Tibial nerve (tissue), 3 donors: ENCODE measurements at regions not wholly inside any gene's neighbourhood (a gene's known extent, or its start where the extent isn't known, plus 50 kb on each side); places are given as distances from the start of the nearest gene placed in this dataset.

ENCODE experiments used
- POLR2A ChIP-seq, 2 donors: fragments of 450-650 bp; IDR thresholded peaks; one replicate each; pipeline ENCODE4 v1.6.1; 2017; ENCODE audit warnings: antibody characterized with exemption in 2 of 2, mild to moderate bottlenecking in 2 of 2, moderate library complexity in 2 of 2
- TF ChIP-seq, protein P1 (sequence below), 5 experiments: fragments of 200-600 bp in 3 of 5; fragments of 450-650 bp in 2 of 5; sonication (generic) in 3 of 5; IDR thresholded peaks; one replicate each; pipeline ENCODE4 v1.5.1; 2016 to 2019; ENCODE audit warnings: antibody characterized with exemption in 5 of 5, mild to moderate bottlenecking in 3 of 5, moderate library complexity in 2 of 5

- TF ChIP-seq, protein P1, sequence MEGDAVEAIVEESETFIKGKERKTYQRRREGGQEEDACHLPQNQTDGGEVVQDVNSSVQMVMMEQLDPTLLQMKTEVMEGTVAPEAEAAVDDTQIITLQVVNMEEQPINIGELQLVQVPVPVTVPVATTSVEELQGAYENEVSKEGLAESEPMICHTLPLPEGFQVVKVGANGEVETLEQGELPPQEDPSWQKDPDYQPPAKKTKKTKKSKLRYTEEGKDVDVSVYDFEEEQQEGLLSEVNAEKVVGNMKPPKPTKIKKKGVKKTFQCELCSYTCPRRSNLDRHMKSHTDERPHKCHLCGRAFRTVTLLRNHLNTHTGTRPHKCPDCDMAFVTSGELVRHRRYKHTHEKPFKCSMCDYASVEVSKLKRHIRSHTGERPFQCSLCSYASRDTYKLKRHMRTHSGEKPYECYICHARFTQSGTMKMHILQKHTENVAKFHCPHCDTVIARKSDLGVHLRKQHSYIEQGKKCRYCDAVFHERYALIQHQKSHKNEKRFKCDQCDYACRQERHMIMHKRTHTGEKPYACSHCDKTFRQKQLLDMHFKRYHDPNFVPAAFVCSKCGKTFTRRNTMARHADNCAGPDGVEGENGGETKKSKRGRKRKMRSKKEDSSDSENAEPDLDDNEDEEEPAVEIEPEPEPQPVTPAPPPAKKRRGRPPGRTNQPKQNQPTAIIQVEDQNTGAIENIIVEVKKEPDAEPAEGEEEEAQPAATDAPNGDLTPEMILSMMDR (IDR thresholded peaks at IDR 0.05): no peak
- TF ChIP-seq POLR2A (IDR thresholded peaks at IDR 0.05): no peak
These were observed 135.0 kb upstream of the SMIM23 start for GRCh38 chr5:171650597-171650996.
